ENCODE measurements at regions not wholly inside any gene's neighbourhood (a gene's known extent, or its start where the extent isn't known, plus 50 kb on each side); places are given as distances from the start of the nearest gene placed in this dataset.

DNA sequence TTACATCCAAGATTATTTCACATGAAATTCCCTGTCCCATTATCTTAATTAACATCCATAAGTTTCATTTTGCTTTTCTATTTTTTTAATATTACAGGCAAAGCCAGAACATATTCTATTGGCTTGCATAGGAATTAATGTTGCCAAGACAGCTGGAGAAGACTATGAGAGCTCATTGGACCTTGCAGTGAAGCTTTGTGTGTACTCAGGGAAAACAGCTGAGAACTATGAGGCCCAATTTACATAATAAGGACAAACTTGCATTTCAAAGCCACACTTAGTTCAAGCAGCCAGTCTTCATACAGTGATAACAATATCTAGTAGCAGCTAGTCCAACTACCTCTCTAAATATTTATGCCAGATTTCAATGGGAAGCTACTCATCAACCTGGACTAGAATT, 134.4 kb downstream of the DDX53 start:
- no peak overlapping the region for H3K4me3 ChIP-seq (ENCODE audit: low read depth, low read length)
- TF ChIP-seq CTCF (IDR thresholded peaks at IDR 0.05; ENCODE audit: low read depth, low read length, missing control alignments): no peak
- in situ Hi-C loops (cut with HindIII; ENCODE audit: low sequenced_read_pairs): no loop called here
- no peak for DNase-seq (ENCODE audit: low read depth)

GRCh38 chrX:23136816-23137215, 137.1 kb downstream of the DDX53 start:
- TF ChIP-seq CTCF (IDR thresholded peaks at IDR 0.05; ENCODE audit: low read depth, low read length, missing control alignments): no peak
- H3K4me3 ChIP-seq (ENCODE audit: low read depth, low read length): no peak overlapping the region
- in situ Hi-C loops (cut with HindIII; ENCODE audit: low sequenced_read_pairs): no loop called here
- DNase-seq (ENCODE audit: low read depth): no peak

- no peak for TF ChIP-seq CTCF (IDR thresholded peaks at IDR 0.05; ENCODE audit: low read depth, low read length, missing control alignments)
- H3K4me3 ChIP-seq (ENCODE audit: low read depth, low read length): no peak overlapping the region
- in situ Hi-C loops (cut with HindIII; ENCODE audit: low sequenced_read_pairs): no loop called here
- DNase-seq (ENCODE audit: low read depth): no peak
Observed at GRCh38 chrX:23168291-23168690, 166.4 kb upstream of the PTCHD1 start.

DNA sequence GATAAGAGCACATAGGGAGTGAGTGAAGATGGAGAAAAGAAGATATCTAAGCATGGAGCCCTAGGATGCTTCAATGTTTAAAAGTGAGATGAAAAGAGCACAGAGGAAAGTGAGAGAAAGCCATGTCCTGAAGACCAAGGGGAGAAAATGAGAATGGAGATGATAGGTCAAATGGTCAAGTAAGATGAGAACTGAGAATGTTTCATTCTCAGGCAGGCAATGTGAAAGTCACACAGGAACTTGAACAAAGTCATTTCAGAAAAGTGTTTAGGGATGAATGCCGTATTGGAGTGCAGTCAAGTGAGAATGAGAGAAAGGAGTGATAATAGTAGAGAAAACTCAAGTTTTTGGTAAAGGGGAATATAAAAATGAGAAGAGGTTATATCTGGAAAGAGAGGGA, 148.7 kb upstream of the PTCHD1 start:
- no peak overlapping the region for H3K4me3 ChIP-seq (ENCODE audit: low read depth, low read length)
- in situ Hi-C loops (cut with HindIII; ENCODE audit: low sequenced_read_pairs): no loop called here
- no peak for TF ChIP-seq CTCF (IDR thresholded peaks at IDR 0.05; ENCODE audit: low read depth, low read length, missing control alignments)
- DNase-seq (ENCODE audit: low read depth): no peak

DNA sequence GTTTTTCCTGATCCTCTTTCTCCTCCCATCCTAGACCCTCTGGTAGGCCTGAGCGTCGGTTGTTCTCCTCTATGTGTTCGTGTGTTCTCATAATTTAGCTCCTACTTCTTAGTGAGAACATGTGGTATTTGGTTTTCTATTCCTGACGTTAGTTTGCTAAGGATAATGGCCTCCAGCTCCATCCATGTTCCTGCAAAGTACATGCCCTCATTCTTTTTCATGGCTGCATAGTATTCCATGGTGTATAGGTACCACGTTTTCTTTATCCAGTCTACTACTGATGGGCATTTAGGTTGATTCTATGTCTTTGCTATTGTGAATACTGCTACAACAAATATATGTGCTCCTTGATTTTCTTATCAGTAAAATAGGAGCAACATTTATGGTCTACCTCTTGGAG, 146.8 kb upstream of the PTCHD1 start:
- TF ChIP-seq CTCF (IDR thresholded peaks at IDR 0.05; ENCODE audit: low read depth, low read length, missing control alignments): no peak
- DNase-seq (ENCODE audit: low read depth): no peak
- no peak overlapping the region for H3K4me3 ChIP-seq (ENCODE audit: low read depth, low read length)
- in situ Hi-C loops (cut with HindIII; ENCODE audit: low sequenced_read_pairs): no loop called here

DNA sequence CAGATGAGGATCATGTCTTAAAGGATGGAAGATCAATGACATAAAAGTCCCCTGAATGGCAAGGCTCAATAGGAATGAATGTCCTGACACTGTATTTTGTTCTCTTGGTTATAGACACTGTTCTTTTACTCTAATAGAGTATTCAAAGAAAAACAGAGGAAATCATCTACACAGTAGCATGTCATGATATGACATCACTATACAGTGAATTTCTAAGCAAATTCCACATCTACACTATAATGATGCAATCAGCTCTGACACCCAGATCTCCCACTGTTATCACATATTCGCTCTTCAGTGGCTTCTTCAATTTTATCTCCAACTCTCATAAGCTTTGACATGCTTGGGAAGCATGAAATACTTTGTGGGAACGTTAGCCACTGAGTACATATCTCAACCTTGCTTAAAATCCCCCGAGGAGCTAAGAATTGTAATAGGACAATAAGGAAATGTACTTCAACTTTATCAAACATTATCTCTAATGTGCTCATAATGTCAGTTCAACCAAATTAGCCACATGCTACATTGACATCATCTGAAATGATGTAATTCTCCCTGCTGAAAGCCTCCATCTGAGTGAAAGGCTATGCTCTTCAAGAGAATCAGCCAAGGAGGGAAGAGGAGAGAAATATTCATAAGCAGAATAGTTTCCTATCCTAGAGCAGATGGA, 139.6 kb upstream of the PTCHD1 start:
- no peak for DNase-seq (ENCODE audit: low read depth)
- H3K4me3 ChIP-seq (ENCODE audit: low read depth, low read length): no peak overlapping the region
- in situ Hi-C loops (cut with HindIII; ENCODE audit: low sequenced_read_pairs): no loop called here
- TF ChIP-seq CTCF (IDR thresholded peaks at IDR 0.05; ENCODE audit: low read depth, low read length, missing control alignments): no peak

Measured in astrocyte of the cerebellum (primary cell).